GM12872 (cell line): ENCODE measurements at regions not wholly inside any gene's neighbourhood (a gene's known extent, or its start where the extent isn't known, plus 50 kb on each side); places are given as distances from the start of the nearest gene placed in this dataset.

ENCODE experiments used
- CTCF ChIP-seq: IDR thresholded peaks from 3 replicates; pipeline ENCODE4 v1.5.1; 2011; ENCODE audit warnings: low read depth, mild to moderate bottlenecking, low read length, moderate library complexity; ENCODE audit not compliant: insufficient read depth

- no peak for TF ChIP-seq CTCF
Observed at GRCh38 chr15:97783240-97783639, 177.3 kb upstream of the ARRDC4 start.

- TF ChIP-seq CTCF: no peak
Observed at GRCh38 chr15:97786741-97787140, 173.8 kb upstream of the ARRDC4 start.

- TF ChIP-seq CTCF: no peak
Observed at GRCh38 chr15:97790180-97790579, 170.3 kb upstream of the ARRDC4 start.

- TF ChIP-seq CTCF: no peak
Observed at GRCh38 chr15:97791824-97792792, 168.4 kb upstream of the ARRDC4 start.

- no peak for TF ChIP-seq CTCF
Observed at GRCh38 chr15:97804950-97805349, 155.6 kb upstream of the ARRDC4 start.

GRCh38 chr15:97806766-97807165 is 153.7 kb upstream of the ARRDC4 start:
- no peak for TF ChIP-seq CTCF

GRCh38 chr15:97815835-97816234 is 144.7 kb upstream of the ARRDC4 start:
- no peak for TF ChIP-seq CTCF
